HG02870 (cell line): ENCODE measurements at regions not wholly inside any gene's neighbourhood (a gene's known extent, or its start where the extent isn't known, plus 50 kb on each side); places are given as distances from the start of the nearest gene placed in this dataset.

Source experiments
- ATAC-seq: cut with Tn5 transposase; IDR thresholded peaks from one replicate; pipeline ENCODE4 v1.9.1; 2021; ENCODE audit warnings: mild to moderate bottlenecking, moderate library complexity; ENCODE audit not compliant: unreplicated experiment

DNA sequence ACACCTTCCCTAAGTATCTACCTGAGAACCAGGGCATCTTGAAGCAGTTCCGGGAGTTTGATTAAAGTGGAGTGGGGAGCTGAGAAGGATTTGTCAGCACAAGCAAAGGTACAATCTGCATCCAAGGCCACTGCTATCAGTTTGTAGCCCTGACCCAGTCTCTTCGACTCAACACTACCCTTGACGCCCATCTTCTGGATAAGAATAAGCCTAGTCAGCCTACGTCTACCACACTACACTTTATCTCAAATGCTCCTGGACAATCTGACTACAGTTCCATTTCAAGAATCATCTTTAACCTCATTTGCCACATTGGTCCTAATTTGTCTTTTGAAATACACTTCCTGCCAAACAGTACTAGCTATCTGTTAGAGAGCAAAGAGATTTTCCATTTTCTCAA is 134.1 kb upstream of the C1GALT1 start:
- no peak for ATAC-seq

DNA sequence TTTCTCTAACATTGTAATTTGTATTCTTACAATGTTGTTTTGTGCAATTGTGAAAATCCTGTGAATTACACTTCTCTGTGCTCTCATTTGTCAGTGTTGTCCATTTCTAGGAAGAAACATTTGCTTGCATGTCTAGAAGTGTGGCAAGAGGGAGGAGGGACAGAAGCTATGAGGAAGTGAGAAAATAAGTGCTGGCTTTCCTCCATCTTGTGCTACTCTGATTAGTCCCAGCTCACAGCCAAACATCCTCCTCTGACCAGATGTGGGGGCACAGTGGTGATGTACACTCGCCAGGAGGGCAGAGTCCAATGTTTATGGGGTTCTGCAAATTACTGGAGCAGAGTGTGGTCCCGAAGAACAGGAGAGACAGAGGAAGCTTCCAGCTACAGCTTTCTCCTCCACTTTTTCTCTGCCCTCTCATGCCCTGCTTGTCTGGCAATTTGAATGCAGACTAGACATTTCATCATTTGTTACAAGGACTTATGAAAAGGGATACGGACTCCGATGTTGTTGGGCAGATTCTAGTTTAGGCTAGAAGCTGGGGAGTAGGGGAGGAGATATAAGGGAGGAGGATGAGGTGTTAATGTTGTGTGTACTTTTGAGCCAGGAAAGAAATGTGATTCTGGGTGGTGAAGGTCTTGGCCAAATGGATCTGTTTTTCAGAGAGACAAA is 131.0 kb upstream of the C1GALT1 start:
- peak; percentile 86 for ATAC-seq

DNA sequence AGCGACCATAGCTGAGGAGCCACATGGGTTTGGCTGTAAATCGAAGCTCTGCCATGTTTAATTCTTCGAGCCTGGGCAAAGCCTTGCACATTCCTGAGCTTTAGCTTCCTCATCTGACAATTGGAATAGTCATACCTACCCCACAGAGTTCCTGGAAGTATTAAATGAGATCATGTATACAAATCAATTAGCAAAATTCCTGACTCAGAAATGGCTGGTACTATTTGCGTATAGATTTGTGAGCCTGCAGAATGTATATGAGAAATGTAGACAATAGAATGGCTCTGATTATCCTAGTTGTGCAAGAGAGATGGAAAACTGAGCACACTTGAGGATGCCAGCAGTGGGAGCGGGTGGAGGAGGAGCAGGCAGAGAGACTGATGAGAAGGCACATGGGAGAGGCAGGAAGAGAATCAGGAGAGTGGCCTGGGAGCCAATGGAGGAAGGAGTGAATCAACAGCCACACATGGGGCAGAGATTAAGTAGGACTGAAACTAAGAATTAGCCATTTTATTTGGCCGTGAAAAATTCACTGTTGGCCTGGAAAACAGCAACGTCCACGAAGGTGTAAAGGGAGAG is 128.0 kb upstream of the C1GALT1 start:
- no peak for ATAC-seq

DNA sequence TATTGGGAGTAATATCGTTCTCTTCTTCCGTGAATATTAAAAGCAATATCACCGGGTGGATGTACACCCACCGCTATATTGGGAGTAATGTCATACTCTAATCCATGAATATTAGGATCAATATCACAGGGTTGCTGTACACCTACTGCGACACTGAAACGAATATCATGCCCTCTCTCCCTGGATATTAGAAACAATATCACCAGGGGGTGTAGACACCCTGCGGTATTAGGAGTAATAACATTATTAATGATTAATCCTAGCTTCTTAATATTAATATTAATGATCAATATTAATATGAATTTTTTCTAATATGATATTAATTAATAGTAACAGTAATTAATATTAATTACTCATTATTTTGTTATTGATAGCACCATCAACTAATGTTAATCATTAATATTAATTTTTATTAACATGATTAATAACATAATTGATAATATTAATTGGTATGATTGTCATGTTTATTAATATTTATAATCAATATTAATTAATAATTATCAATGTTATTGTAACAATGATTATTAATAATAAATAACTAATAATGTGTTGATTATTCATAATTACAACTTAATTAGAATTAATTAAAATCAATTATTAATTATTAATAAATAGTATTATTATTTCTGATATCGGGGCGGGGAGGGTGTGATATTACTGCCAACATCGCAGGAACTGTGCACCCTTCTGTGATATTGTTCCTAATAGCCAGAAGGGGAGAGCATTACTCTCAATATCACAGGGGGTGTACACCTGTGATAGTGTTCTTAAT is 121.3 kb upstream of the C1GALT1 start:
- no peak for ATAC-seq

DNA sequence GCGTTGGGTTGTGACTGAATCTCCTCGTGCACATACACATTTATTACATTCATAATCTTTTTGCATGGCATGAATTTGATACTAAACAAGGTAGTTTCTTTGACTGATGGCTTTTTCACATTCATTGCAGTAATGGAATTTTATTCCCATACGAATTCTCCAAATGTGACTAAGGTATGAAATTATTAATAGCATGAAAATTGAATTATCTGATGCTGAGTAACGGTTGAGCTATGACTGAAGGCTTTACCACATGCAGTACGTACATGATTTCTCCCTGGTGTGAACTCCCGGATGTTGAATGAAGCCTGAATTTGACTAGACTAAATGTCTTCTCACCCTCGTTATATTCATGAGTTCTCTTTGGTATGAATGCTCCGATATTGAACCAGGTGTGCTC is 104.4 kb upstream of the C1GALT1 start:
- ATAC-seq: no peak

DNA sequence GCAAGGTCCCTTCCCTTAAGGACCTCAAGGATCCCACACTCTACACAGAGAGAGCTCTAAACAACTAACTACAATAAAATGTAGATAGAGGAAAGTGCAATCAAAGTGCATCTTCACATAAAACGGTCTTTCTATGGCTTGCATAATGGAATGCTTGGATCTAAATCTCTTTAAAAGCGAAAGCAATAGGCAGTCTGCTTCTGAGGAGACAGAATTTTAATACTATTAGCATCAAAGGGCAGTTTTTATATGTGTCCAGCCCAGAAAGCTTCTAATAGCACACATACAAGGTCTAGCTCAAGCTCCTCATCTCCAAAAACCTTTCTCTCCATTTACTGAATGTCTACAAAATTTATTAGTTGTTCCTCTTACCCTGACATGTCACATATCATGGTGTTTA is 101.5 kb upstream of the C1GALT1 start:
- ATAC-seq: no peak

DNA sequence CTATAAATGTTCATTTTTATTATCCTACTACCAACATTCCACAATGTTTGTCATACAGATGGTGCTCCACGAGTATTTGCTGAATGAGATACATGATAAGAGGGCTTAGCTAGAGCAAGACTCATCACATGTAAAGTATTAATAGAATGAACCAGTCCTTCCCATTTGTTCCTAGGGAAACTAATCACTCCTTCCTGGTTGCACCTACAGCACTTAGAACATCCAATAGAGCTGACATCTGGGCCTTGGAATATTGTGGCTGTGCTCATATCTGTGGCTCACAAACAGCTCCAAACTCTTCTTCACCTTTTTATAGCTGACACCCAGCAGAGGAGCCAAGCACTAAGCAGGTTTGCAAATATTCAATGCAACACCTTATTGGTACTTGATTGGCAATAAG is 91.9 kb upstream of the C1GALT1 start:
- ATAC-seq: no peak

DNA sequence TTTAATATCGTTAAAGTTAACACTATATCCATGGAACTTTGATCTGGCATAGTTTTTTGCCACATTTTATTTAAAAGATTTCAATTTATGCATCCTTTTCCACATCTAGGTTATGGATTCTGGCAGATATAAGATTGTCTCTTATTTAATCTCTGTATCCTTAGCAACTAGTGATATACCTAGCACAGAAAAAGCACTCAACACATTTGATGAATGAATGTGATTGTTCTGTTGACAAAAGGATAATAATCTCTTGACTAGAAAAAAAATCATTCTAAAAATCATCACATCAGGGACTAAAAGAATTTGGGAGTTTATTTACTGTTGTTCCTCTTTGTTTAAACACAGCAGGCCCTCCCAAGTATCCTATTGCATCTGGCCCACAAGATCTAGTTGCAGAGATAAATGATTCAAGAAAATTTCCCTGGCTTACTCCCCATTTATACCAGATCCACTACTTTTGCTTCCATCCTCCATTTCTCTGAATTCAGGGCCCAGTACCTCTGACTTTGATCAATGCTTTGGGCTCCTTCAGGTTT is 84.0 kb upstream of the C1GALT1 start:
- no peak for ATAC-seq

DNA sequence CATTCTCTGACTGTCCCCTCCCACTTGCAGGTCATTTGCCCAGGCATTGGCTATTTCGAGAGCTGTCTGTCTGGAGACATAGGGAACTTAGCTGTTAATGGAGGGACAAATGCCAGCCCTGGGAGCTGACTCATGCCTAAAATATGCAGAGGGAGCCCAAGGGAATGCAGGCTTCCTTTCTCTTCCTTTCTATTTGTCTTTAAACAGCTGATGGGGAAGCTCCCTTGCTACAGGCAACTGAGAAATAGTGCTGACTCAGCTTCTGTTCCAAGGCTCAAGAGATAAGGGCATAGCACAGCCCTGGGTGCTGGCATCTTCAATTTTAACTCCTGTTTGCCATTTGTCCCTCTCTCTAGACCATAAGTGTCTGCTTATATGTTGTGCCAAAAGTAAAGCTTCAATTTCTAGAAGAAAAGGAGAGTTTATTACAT is 82.7 kb upstream of the C1GALT1 start:
- no peak for ATAC-seq

DNA sequence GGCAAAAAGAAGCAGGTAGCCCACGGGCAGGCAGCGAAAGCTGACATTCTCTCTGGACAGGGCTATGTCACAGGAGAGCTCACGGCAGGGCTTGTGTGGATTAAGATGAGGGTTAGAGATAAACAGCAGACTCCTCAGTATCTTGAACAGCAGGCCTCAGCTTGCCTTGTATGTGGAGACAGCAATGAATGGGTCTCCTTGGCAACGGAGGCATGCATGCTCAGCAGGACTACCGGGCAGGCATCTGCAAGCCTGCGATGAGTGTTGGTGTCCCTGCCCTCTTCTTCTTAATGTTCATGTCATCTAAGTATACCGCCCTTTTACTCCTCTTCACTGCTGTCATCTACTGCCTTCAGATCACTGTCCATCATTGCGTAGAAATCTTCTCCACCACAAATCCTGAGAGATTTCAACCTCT is 81.9 kb upstream of the C1GALT1 start:
- ATAC-seq: no peak

DNA sequence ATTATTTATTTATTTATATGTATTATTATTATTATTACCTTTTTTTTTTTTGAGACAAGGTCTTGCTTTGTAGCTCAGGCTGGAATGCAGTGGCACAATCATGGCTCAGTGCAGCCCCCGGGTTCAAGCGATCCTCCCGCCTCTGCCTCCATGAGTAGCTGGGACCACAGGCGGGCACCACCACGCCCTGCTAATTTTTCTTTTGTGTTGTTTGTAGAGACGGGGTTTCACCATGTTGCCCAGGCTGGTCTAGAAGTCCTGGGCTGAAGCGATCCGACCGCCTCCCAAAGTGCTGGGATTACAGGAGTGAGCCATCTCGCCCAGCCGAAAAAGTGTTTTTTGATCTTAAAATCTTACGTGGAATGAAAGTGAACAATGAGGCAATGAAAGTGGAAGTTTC is 79.4 kb upstream of the C1GALT1 start:
- ATAC-seq: no peak

DNA sequence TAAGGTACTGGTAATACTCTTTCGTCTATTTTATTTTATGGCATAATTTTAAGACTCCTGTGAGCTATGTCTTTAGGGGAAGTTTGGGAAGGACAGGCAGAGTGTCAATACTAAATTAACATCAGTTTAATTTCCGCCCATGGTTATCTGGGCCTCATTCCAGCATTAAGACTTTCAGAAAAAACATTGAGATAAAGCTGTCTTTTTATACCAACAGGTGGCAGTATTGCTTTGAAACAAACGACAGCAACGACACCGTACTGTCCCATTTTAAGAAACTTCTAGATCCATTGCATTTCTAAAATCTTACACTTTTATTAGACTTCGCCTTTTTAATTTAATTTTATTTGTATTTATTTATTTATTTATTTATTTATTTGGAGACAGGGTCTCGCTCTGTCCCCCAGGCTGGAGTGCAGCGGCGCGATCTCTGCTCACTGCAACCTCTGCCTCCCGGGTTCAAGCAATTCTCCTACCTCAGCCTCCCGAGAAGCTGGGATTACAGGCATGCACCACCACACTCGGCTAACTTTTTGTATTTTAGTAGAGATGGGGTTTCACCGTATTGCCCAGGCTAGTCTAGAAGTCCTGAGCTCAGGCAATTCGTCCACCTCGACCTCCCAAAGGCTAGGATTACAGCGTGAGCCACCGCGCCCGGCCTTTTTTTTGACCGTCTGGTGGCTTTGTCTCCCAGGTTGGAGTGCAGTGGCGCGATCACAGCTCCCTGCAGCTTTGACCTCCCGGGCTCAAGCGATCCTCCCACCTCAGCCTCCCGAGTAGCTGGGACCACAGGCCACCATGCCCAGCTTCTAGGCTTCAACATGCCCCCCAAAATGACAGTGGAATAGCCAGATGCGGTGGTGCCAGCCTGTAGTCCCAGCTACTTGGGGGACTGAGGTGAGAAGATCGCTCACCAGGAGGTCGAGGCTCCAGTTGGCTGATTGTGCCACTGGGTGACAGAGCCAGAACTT is 78.7 kb upstream of the C1GALT1 start:
- no peak for ATAC-seq

DNA sequence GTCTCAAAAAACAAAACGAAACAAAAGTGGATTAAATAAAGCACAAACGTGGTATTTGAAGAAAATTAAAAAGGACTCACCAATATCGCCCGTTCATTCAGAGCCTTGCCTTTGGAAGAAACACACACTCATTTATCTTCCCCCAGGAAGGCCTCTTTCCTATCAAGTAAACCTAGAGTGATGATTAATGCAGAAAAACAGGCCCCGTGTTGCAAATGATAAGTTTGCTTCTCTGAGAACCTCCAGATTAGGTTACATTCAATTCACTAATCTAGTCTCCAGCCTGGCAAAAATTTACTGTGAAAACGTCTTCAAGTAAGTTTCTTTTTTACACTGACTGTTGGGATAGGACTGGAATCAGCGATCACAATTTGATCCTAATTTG is 78.0 kb upstream of the C1GALT1 start:
- no peak for ATAC-seq

DNA sequence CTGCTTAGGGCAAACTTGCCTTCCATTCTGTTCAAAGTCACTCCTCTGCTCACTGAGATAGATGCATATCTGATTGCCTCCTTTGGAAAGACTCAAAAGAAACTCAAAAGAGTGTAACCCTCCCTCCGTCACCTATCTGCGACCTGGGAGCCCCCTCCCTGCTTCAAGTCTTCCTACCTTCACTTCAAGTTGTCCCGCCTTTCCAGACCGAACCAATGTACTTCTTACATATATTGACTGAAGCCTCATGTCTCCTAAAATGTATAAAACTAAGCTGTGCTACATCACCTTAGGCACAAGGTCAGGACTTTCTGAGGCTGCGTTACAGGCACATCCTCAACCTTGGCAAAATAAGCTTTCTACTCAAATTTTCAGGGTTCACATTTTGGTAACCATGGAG is 77.4 kb upstream of the C1GALT1 start:
- ATAC-seq: no peak

DNA sequence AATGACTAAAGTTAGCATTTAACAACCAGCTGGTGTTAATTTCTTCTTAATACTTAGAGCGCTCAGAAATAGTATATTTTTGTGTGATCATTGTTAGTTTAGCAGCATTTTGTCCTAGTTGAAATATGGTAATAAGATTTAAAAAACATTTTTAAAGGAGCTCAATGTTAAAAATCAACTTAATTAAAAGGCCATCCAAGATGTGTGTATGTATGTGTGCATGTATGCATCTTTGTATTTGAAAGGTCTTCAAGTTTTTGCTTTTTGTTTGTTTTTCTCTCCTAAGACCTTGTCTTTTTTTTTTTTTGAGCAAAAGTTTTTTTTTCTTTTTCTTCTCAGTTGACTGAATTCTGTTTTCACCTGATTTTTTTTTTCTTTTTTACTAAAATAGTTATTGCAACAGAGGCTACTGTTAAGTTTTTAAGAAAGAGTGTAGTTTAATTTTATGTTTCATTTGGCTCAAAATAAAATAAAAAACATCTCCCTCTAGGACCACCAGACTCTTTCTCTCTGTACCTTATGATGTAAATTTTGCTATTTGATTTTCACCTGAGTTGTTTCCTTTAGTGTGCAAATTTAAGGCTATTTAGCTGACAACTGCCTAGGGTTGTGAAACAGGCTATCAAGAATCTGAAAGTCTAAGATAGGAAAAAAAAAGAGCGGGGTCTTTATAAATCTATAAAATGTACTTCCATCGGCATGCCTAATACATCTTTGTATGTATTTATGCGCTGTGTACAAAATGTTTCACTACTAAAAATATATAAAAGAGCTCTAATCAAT is 76.4 kb upstream of the C1GALT1 start:
- ATAC-seq: no peak

DNA sequence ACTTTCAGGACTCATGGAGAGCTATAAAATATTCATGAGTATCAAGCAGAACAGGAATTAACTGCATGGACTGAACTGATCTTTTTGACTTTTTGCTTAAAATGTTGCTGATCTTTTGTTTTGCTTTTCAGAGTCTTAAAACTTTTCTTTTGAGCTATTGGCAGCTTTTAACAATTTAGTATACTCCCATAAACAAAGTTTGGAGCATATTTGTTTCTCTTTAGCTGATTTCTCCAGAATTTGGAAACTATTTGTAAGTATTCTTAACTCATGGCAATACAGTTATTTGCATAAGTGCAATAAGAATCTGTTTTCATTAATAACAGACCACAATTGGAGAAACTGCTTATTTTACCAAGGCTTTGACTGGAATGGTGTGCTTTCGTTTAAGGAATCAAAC is 73.4 kb upstream of the C1GALT1 start:
- no peak for ATAC-seq

DNA sequence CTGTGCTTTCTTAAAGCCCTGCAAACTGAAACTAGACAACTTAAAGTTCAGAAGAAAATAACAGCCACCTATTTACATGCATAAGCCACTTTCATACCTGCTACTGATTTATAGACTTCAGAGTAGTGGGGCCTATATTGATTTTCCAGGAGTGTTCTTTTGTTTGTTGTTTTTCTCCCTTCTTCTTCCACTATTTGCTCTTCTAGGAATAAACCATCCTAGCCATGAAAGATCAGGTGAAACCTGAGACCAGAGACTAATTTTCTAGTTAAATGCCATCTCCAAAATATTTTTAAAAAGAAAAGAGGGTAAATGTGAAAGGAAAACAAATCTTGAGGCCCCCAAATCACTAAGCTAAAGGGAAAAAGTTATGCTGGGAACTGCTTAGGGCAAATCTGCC is 72.4 kb upstream of the C1GALT1 start:
- ATAC-seq: no peak

DNA sequence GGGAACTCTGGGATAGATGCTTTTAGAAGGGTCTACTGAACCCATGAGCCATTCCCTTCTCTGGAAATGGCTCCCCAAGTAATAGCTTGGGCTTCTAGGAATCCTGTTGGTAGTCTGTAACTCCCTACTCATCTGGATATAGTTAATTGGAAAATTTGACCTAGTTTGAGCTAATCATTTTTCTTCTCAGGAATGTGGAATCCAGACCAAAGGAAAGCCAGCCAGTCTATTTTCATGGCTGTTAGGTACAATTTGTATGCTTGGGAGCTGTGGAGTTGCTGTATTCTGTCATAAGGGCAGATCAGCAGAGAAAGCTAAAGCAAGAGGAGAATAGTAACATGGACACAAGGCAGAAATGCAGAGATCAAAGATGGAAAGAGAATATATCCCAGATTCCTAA is 71.6 kb upstream of the C1GALT1 start:
- no peak for ATAC-seq

DNA sequence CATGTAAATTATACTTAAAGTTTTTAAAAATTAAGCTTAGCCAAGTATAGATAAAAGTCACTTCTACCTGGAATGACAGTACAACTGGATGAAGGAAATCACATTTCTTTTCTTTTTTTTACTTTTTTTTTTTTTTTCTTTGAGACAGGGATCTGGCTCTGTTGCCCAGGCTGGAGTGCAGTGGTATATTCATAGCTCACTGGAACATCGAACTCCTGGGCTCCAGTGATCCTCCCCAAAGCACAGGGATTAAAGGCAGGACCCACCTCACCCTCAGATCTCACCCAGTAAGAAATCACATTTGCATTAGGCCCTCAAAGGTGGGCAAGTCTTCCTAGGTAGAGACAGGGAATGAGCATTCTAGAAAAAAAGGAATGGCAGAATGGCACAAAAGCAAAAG is 69.5 kb upstream of the C1GALT1 start:
- no peak for ATAC-seq
